Mucosa of rectum (tissue), 2 donors: ENCODE measurements at regions not wholly inside any gene's neighbourhood (a gene's known extent, or its start where the extent isn't known, plus 50 kb on each side); places are given as distances from the start of the nearest gene placed in this dataset.

Experiments
- H3K27ac ChIP-seq, 2 donors: one replicate each; pipeline ENCODE4 v1.7.0; 2013; ENCODE audit warnings: inconsistent platforms in 2 of 2, low read depth in 2 of 2, low read length in 2 of 2
- H3K27me3 ChIP-seq, 2 donors: one replicate each; pipeline ENCODE4 v1.7.0; 2013; ENCODE audit warnings: low read length in 2 of 2; ENCODE audit not compliant: control insufficient read depth in 2 of 2, insufficient read depth in 2 of 2
- H3K36me3 ChIP-seq, 2 donors: one replicate each; pipeline ENCODE4 v1.7.0; 2013; ENCODE audit warnings: low read length in 2 of 2; ENCODE audit not compliant: control insufficient read depth in 2 of 2, insufficient read depth in 2 of 2
- H3K4me1 ChIP-seq, 2 donors: one replicate each; pipeline ENCODE4 v1.7.0; 2013; ENCODE audit warnings: low read length in 2 of 2, mild to moderate bottlenecking in 1 of 2; ENCODE audit not compliant: control insufficient read depth in 2 of 2, insufficient read depth in 2 of 2
- H3K4me3 ChIP-seq, 2 donors: one replicate each; pipeline ENCODE4 v1.7.0; 2013; ENCODE audit warnings: low read length in 2 of 2
- H3K9ac ChIP-seq, 2 donors: one replicate each; pipeline ENCODE4 v1.7.0; 2013; ENCODE audit warnings: low read length in 2 of 2, low read depth in 1 of 2, mild to moderate bottlenecking in 1 of 2
- H3K9me3 ChIP-seq, 2 donors: one replicate each; pipeline ENCODE4 v1.7.0; 2013; ENCODE audit warnings: low read length in 2 of 2; ENCODE audit not compliant: control insufficient read depth in 2 of 2
- donor health status: healthy.
- donor health status: Normal muscosa, but diverticular disease.

GRCh38 chr3:10757821-10758130, 58.3 kb upstream of the SLC6A11 start:
- peaks cover 0 to 6% of the 10 kb centered on the region in 2 donors for H3K27me3 ChIP-seq
- H3K9me3 ChIP-seq, result no peaks in the 10 kb centered on the region
- no peaks in the 10 kb centered on the region for H3K4me1 ChIP-seq
- no peak overlapping the region for H3K9ac ChIP-seq
- H3K27ac ChIP-seq, result no peak overlapping the region
- no peaks in the 10 kb centered on the region for H3K36me3 ChIP-seq
- no peak overlapping the region for H3K4me3 ChIP-seq

- Histone ChIP-seq H3K27me3 (peaks cover 0 to 6% of the 10 kb centered on the region in 2 donors), H3K4me3 (no peak overlapping the region), H3K9me3 (no peaks in the 10 kb centered on the region), H3K27ac (no peak overlapping the region), H3K36me3 (no peaks in the 10 kb centered on the region), H3K4me1 (no peaks in the 10 kb centered on the region), H3K9ac (no peak overlapping the region)
These were observed 57.6 kb upstream of the SLC6A11 start for GRCh38 chr3:10758304-10759037.

- Histone ChIP-seq H3K27me3 (peaks cover 0 to 6% of the 10 kb centered on the region in 2 donors), H3K4me1 (no peaks in the 10 kb centered on the region), H3K9ac (no peak overlapping the region)
These were observed 56.5 kb upstream of the SLC6A11 start for GRCh38 chr3:10759495-10759894.

GRCh38 chr3:10760199-10760598, 55.8 kb upstream of the SLC6A11 start:
- Histone ChIP-seq H3K27ac (no peak overlapping the region), H3K4me3 (no peak overlapping the region), H3K27me3 (peaks cover 0 to 6% of the 10 kb centered on the region in 2 donors), H3K9me3 (no peaks in the 10 kb centered on the region), H3K4me1 (no peaks in the 10 kb centered on the region), H3K36me3 (no peaks in the 10 kb centered on the region), H3K9ac (no peak overlapping the region)

More at GRCh38 chr3:10759495-10759894, 56.5 kb upstream of the SLC6A11 start:
- Histone ChIP-seq H3K4me3 (no peak overlapping the region), H3K27ac (no peak overlapping the region), H3K9me3 (no peaks in the 10 kb centered on the region), H3K36me3 (no peaks in the 10 kb centered on the region)

GRCh38 chr3:10761583-10761982, 54.4 kb upstream of the SLC6A11 start:
- Histone ChIP-seq H3K27ac (no peak overlapping the region), H3K9ac (no peak overlapping the region), H3K4me3 (no peak overlapping the region), H3K9me3 (no peaks in the 10 kb centered on the region), H3K27me3 (peaks cover 0 to 6% of the 10 kb centered on the region in 2 donors), H3K36me3 (no peaks in the 10 kb centered on the region), H3K4me1 (no peaks in the 10 kb centered on the region)

GRCh38 chr3:10762116-10762515, 53.9 kb upstream of the SLC6A11 start:
- H3K36me3 ChIP-seq, result no peaks in the 10 kb centered on the region
- no peak overlapping the region for H3K9ac ChIP-seq
- no peak overlapping the region for H3K27ac ChIP-seq
- no peak overlapping the region for H3K4me3 ChIP-seq
- no peaks in the 10 kb centered on the region for H3K4me1 ChIP-seq
- H3K27me3 ChIP-seq, result peaks cover 0 to 6% of the 10 kb centered on the region in 2 donors
- no peaks in the 10 kb centered on the region for H3K9me3 ChIP-seq

GRCh38 chr3:10762611-10763247, 53.3 kb upstream of the SLC6A11 start:
- Histone ChIP-seq H3K27me3 (peaks cover 0 to 6% of the 10 kb centered on the region in 2 donors), H3K4me3 (no peak overlapping the region), H3K27ac (no peak overlapping the region), H3K9ac (no peak overlapping the region), H3K4me1 (no peaks in the 10 kb centered on the region), H3K36me3 (no peaks in the 10 kb centered on the region), H3K9me3 (no peaks in the 10 kb centered on the region)

- Histone ChIP-seq H3K9me3 (no peaks in the 10 kb centered on the region), H3K4me3 (no peak overlapping the region), H3K4me1 (no peaks in the 10 kb centered on the region), H3K27me3 (peaks cover 0 to 6% of the 10 kb centered on the region in 2 donors), H3K36me3 (no peaks in the 10 kb centered on the region), H3K27ac (no peak overlapping the region), H3K9ac (no peak overlapping the region)
These were observed 52.8 kb upstream of the SLC6A11 start for GRCh38 chr3:10763248-10763620.

DNA sequence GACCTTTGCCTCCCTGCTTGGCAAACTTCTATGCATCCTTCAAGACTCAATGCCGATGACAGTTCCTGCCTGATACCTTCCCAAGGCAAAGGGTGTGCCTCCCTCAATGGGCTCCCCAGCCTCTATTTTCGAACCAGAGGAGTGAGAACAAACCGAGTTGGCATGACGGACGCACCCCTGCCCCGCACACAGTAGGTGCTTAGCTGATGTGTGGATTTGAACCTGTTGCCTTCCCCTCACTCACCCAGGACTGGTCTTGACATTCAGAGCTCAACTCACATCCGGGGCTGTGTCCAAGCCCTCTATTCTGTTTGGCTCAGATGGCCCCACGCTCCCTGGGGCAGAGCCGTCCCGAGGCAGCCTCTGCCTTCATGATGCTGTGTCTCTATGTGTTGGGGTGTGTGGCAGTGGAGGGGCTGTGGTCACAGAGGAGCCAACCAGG, 52.2 kb upstream of the SLC6A11 start:
- no peak overlapping the region for H3K9ac ChIP-seq
- H3K27me3 ChIP-seq, result peaks cover 0 to 2% of the 10 kb centered on the region in 2 donors
- no peak overlapping the region for H3K4me3 ChIP-seq
- no peaks in the 10 kb centered on the region for H3K36me3 ChIP-seq
- H3K27ac ChIP-seq, result no peak overlapping the region
- no peaks in the 10 kb centered on the region for H3K4me1 ChIP-seq
- no peaks in the 10 kb centered on the region for H3K9me3 ChIP-seq

DNA sequence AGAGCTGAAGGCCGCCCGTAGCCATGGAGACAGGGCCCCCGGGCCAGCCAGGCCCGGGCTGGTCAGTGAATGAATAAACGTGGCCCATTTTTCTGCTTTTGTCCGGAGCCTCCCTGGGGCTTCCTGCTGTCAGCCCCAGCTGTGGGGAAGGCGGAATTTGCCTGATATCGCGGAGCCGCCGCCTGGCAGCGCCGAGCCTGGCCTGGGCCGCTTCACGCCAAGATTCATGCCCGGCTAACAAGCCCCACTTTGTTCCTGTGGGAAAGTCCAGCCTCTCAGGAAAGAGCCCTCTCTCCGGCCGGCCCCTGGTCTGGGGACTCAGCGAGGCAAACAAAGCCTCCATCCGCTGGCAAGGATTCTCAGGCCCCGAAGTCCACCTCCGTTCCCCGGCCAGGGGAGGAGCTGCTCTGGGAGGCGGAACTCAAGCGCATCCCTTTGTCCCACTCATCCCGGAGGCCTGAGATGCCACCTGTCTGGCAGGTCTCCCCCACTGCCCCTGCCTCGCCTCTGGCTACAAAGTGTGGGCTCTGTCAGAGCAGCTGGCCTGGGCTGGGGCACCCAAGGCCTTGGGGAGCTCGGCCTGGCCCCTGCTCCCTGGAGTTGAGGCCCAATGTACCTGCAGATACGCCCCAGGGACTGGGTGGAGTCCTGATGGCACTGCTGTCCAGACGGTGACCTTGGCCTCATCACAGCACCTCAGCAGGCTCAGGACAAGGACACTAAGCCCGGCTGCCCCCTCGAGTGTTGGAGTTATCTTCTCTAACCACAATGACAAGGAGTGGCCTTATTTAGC, 51.6 kb upstream of the SLC6A11 start:
- peaks cover 0 to 2% of the 10 kb centered on the region in 2 donors for H3K27me3 ChIP-seq
- H3K9me3 ChIP-seq, result no peaks in the 10 kb centered on the region
- no peak overlapping the region for H3K27ac ChIP-seq
- H3K4me1 ChIP-seq, result no peaks in the 10 kb centered on the region
- no peak overlapping the region for H3K4me3 ChIP-seq
- H3K36me3 ChIP-seq, result no peaks in the 10 kb centered on the region
- H3K9ac ChIP-seq, result no peak overlapping the region
